Fibroblast of lung (primary cell): ENCODE measurements at regions not wholly inside any gene's neighbourhood (a gene's known extent, or its start where the extent isn't known, plus 50 kb on each side); places are given as distances from the start of the nearest gene placed in this dataset.

ENCODE experiments used
- CTCF ChIP-seq, 2 donors: IDR thresholded peaks in 1 of 2; conservative IDR thresholded peaks in 1 of 2; 1 replicate in 1 of 2; 2 replicates in 1 of 2; pipeline ENCODE4 v1.5.1; 2011 to 2012; ENCODE audit warnings: low read length in 2 of 2, control low read depth in 1 of 2, inconsistent platforms in 1 of 2, low read depth in 1 of 2, mild to moderate bottlenecking in 1 of 2
- EZH2 ChIP-seq: IDR thresholded peaks from 2 replicates; pipeline ENCODE4 v1.5.1; 2012; ENCODE audit warnings: low read length, control low read depth, mild to moderate bottlenecking; ENCODE audit errors: missing control alignments

- TF ChIP-seq CTCF (conservative IDR thresholded peaks at IDR 0.05 in 1 of 2, IDR thresholded peaks at IDR 0.05 in 1 of 2; ENCODE audit: low read depth in 1 of 2, low read length in 2 of 2) (no peak), EZH2 (no peak)
Measured at GRCh38 chr1:239276051-239276450, 110.3 kb upstream of the CHRM3 start.
